ENCODE measurements at regions not wholly inside any gene's neighbourhood (a gene's known extent, or its start where the extent isn't known, plus 50 kb on each side); places are given as distances from the start of the nearest gene placed in this dataset.

GRCh38 chr4:8775751-8776355, 95.8 kb downstream of the HMX1 start:
- 79 to 80% methylated on average over 21 of the region's 21 CpGs for WGBS, 2 donors
- no peak for ATAC-seq
- TF ChIP-seq CTCF (IDR thresholded peaks at IDR 0.05): no peak
- peaks cover 0 to 35% (median 14%) of the 10 kb centered on the region in 7 donors for H3K27me3 ChIP-seq
- no peak for DNase-seq
- intact Hi-C loops (cut with DNase I): no loop called here
- H3K4me1 ChIP-seq: no peaks in the 10 kb centered on the region
- no peaks in the 10 kb centered on the region for H3K36me3 ChIP-seq
- no peaks in the 10 kb centered on the region for H3K9me3 ChIP-seq
- no peak overlapping the region for H3K4me3 ChIP-seq
- no peak overlapping the region for H3K27ac ChIP-seq

GRCh38 chr4:8775121-8775520, 96.5 kb downstream of the HMX1 start:
- 77 to 85% methylated on average over 7 of the region's 7 CpGs for WGBS, 2 donors
- no peaks in the 10 kb centered on the region for H3K36me3 ChIP-seq
- no peak for DNase-seq
- TF ChIP-seq CTCF (IDR thresholded peaks at IDR 0.05): no peak
- H3K27ac ChIP-seq: no peak overlapping the region
- H3K4me1 ChIP-seq: no peaks in the 10 kb centered on the region
- ATAC-seq: no peak
- H3K27me3 ChIP-seq: peaks cover 0 to 34% (median 14%) of the 10 kb centered on the region in 7 donors
- H3K9me3 ChIP-seq: no peaks in the 10 kb centered on the region
- intact Hi-C loops (cut with DNase I): no loop called here
- H3K4me3 ChIP-seq: no peak overlapping the region

GRCh38 chr4:8774071-8774470, 97.6 kb downstream of the HMX1 start:
- Histone ChIP-seq H3K4me3 (no peak overlapping the region), H3K27ac (no peak overlapping the region), H3K9me3 (no peaks in the 10 kb centered on the region), H3K4me1 (no peaks in the 10 kb centered on the region), H3K27me3 (peaks cover 0 to 36% (median 15%) of the 10 kb centered on the region in 7 donors), H3K36me3 (no peaks in the 10 kb centered on the region)
- intact Hi-C loops (cut with DNase I): no loop called here
- TF ChIP-seq CTCF (IDR thresholded peaks at IDR 0.05): no peak
- 69 to 72% methylated on average over 10 of the region's 10 CpGs for WGBS, 2 donors
- ATAC-seq (no peak), DNase-seq (no peak)

GRCh38 chr4:8773124-8773931, 98.3 kb downstream of the HMX1 start:
- H3K4me1 ChIP-seq: no peaks in the 10 kb centered on the region
- H3K27ac ChIP-seq: no peak overlapping the region
- 80 to 81% methylated on average over 36 of the region's 36 CpGs for WGBS, 2 donors
- intact Hi-C loops (cut with DNase I): no loop called here
- DNase-seq (no peak), ATAC-seq (peak in 1 of 8 donors; percentile 40)
- no peak for TF ChIP-seq CTCF (IDR thresholded peaks at IDR 0.05)
- no peak overlapping the region for H3K4me3 ChIP-seq
- H3K9me3 ChIP-seq: no peaks in the 10 kb centered on the region
- H3K27me3 ChIP-seq: peaks cover 0 to 39% (median 20%) of the 10 kb centered on the region in 7 donors
- H3K36me3 ChIP-seq: no peaks in the 10 kb centered on the region

All from heart right ventricle (tissue), 16 donors.